HCT116 (cell line): ENCODE measurements at regions not wholly inside any gene's neighbourhood (a gene's known extent, or its start where the extent isn't known, plus 50 kb on each side); places are given as distances from the start of the nearest gene placed in this dataset.

Experiments used
- ATAC-seq: fragments of 200-7000 bp; cut with Tn5 transposase; 2 replicates; pipeline ENCODE4 v1.9.1; 2020; ENCODE audit warnings: mild to moderate bottlenecking, moderate library complexity
- BruUV-seq: library from RNA; stranded (reverse); fragments of 400-500 nt; replicated peaks from 2 replicates; lab custom pipeline; 2021; lab: Mats Ljungman, UMichigan
- CTCF ChIA-PET: fragments of 300-600 bp; sonication (Branson Sonifier 250); formaldehyde crosslinking; loops from one replicate; lab custom pipeline; 2021; ENCODE audit warnings: antibody characterized with exemption; lab: Charles Lee
- POLR2A ChIA-PET: fragments of 300-600, 350-600 bp; sonication (Branson Sonifier 250); formaldehyde crosslinking; loops from one replicate; lab custom pipeline; 2021; ENCODE audit warnings: antibody characterized with exemption; lab: Charles Lee
- RAD21 ChIA-PET, 2 experiments: fragments of 300-600 bp; sonication (Branson Sonifier 250); formaldehyde crosslinking; loops; one replicate each; lab custom pipeline; 2023; ENCODE audit warnings: low total read pairs in 2 of 2; ENCODE audit not compliant: uncharacterized antibody in 2 of 2, unreplicated experiment in 2 of 2, low non-redundant PET in 1 of 2; lab: Charles Lee
- DNase-seq: peaks from one replicate; pipeline ENCODE4 v3.0.0-alpha.2; 2010; ENCODE audit warnings: low read depth, low spot score
- H2AFZ ChIP-seq: fragments of 200-600 bp; shearing (Covaris generic), sonication (generic); 2 replicates; pipeline ENCODE4 v1.6.1; 2017; ENCODE audit warnings: low read depth, mixed run types, mixed read lengths, antibody characterized with exemption, low read length; ENCODE audit not compliant: poor library complexity, severe bottlenecking
- H3K27ac ChIP-seq: 2 replicates; pipeline ENCODE4 v1.5.1; 2012; ENCODE audit warnings: low read depth, low read length
- H3K27me3 ChIP-seq: fragments of 200-600 bp; sonication (generic); 2 replicates; pipeline ENCODE4 v1.6.1; 2016; ENCODE audit warnings: mixed run types, low read length, mixed read lengths; ENCODE audit not compliant: insufficient read depth
- H3K36me3 ChIP-seq, 2 experiments: fragments of 200-500 bp in 1 of 2; fragments of 200-600 bp in 1 of 2; sonication (Bioruptor generic) in 1 of 2; sonication (generic) in 1 of 2; 2 replicates each; pipeline versions ENCODE4 v1.5.1 to v1.6.1; 2014 to 2016; ENCODE audit warnings: low read length in 2 of 2, inconsistent platforms in 1 of 2, mixed read lengths in 1 of 2, mixed run types in 1 of 2; ENCODE audit not compliant: insufficient read depth in 2 of 2, control insufficient read depth in 1 of 2
- H3K4me1 ChIP-seq, 2 experiments: fragments of 200-600 bp in 1 of 2; sonication (generic) in 1 of 2; 2 replicates each; pipeline versions ENCODE4 v1.5.1 to v1.6.1; 2012 to 2017; ENCODE audit warnings: low read length in 2 of 2, inconsistent platforms in 1 of 2, mild to moderate bottlenecking in 1 of 2, mixed read lengths in 1 of 2, mixed run types in 1 of 2, moderate library complexity in 1 of 2; ENCODE audit not compliant: insufficient read depth in 2 of 2, control insufficient read depth in 1 of 2
- H3K4me2 ChIP-seq: fragments of 200-600 bp; sonication (generic); 2 replicates; pipeline ENCODE4 v1.6.1; 2017; ENCODE audit warnings: mixed run types, low read length, mixed read lengths
- H3K4me3 ChIP-seq, 2 experiments: fragments of 200-600 bp in 1 of 2; sonication (generic) in 1 of 2; replicated peaks in 1 of 2; 2 replicates each; pipeline ENCODE4 v1.5.1; 2011 to 2016; ENCODE audit warnings: low read length in 2 of 2, control low read depth in 1 of 2, low read depth in 1 of 2, mild to moderate bottlenecking in 1 of 2, mixed read lengths in 1 of 2, mixed run types in 1 of 2
- H3K79me2 ChIP-seq: fragments of 200-600 bp; sonication (generic); 2 replicates; pipeline ENCODE4 v1.6.1; 2017; ENCODE audit warnings: mild to moderate bottlenecking, mixed run types, low read length, moderate library complexity, mixed read lengths; ENCODE audit not compliant: insufficient read depth
- H3K9ac ChIP-seq: fragments of 200-600 bp; sonication (generic); 2 replicates; pipeline ENCODE4 v1.6.1; 2016; ENCODE audit warnings: low read length, mixed read lengths
- H3K9me2 ChIP-seq: fragments of 200-600 bp; sonication (generic), shearing (Covaris generic); 2 replicates; pipeline ENCODE4 v1.6.1; 2017; ENCODE audit warnings: mixed run types, mild to moderate bottlenecking, moderate library complexity; ENCODE audit not compliant: insufficient read depth
- H3K9me3 ChIP-seq, 2 experiments: fragments of 200-500 bp in 1 of 2; fragments of 200-600 bp in 1 of 2; sonication (Bioruptor generic) in 1 of 2; sonication (generic) in 1 of 2; 2 replicates each; pipeline ENCODE4 v1.6.1; 2014 to 2017; ENCODE audit warnings: low read length in 2 of 2, mixed read lengths in 2 of 2, inconsistent platforms in 1 of 2, low read depth in 1 of 2, mild to moderate bottlenecking in 1 of 2, mixed run types in 1 of 2, moderate library complexity in 1 of 2; ENCODE audit not compliant: control insufficient read depth in 1 of 2, insufficient read depth in 1 of 2
- H4K20me1 ChIP-seq: fragments of 200-600 bp; sonication (generic), shearing (Covaris generic); 2 replicates; pipeline ENCODE4 v1.6.1; 2017; ENCODE audit warnings: mixed run types, mild to moderate bottlenecking, moderate library complexity; ENCODE audit not compliant: insufficient read depth
- ELF1 ChIP-seq: IDR thresholded peaks from 2 replicates; pipeline ENCODE4 v1.6.1; 2012; ENCODE audit warnings: low read depth, borderline replicate concordance
- JUND ChIP-seq: IDR thresholded peaks from 2 replicates; pipeline ENCODE4 v1.6.1; 2012
- SIN3A ChIP-seq: IDR thresholded peaks from 2 replicates; pipeline ENCODE4 v1.6.1; 2012; ENCODE audit warnings: low read depth
- ZNF274 ChIP-seq: fragments of 200-500 bp; sonication (Bioruptor generic); IDR thresholded peaks from 2 replicates; pipeline ENCODE4 v1.6.1; 2014; ENCODE audit warnings: mild to moderate bottlenecking, low read depth, low read length, inconsistent platforms
- intact Hi-C: fragments of 100-400 bp; cut with micrococcal nuclease; formaldehyde crosslinking; loops from 2 replicates; pipeline ENCODE4 v1.10.0; 2022

GRCh38 chr2:176466918-176467452 is 197.7 kb downstream of the MTX2 start:
- ATAC-seq, result no peak
- no peaks in the 10 kb centered on the region for H3K9me3 ChIP-seq
- no peaks in the 10 kb centered on the region for H3K36me3 ChIP-seq
- no peak overlapping the region for H2AFZ ChIP-seq
- no peak overlapping the region for H3K4me3 ChIP-seq
- intact Hi-C loops, result no loop called here
- ChIA-PET RAD21 (no interaction called here), POLR2A (no interaction called here)
- no TSS peak for BruUV-seq
- no peaks in the 10 kb centered on the region for H3K27me3 ChIP-seq
- TF ChIP-seq ZNF274 (no peak), SIN3A (no peak)
- TF ChIP-seq, all 23 proteins: peak for 0
- H3K9me2 ChIP-seq, result no peaks in the 10 kb centered on the region
- no peaks in the 10 kb centered on the region for H4K20me1 ChIP-seq
- no peak overlapping the region for H3K4me2 ChIP-seq
- no peaks in the 10 kb centered on the region for H3K4me1 ChIP-seq
- no peak for DNase-seq
- no peak overlapping the region for H3K9ac ChIP-seq
- H3K27ac ChIP-seq, result no peak overlapping the region
- no peaks in the 10 kb centered on the region for H3K79me2 ChIP-seq
- CTCF ChIA-PET, result interaction anchor here (1.9 kb wide), 1 partner anchor 12 kb away, joined by 7 read pairs; no protein-coding TSS in a partner anchor

- CTCF ChIA-PET, result interaction anchor here (1.9 kb wide), 1 partner anchor 13 kb away, joined by 7 read pairs; no protein-coding TSS in a partner anchor
- TF ChIP-seq ZNF274, result no peak
- no peak for TF ChIP-seq JUND
- TF ChIP-seq ELF1, result no peak
- H3K9me3 ChIP-seq, result no peaks in the 10 kb centered on the region
Observed at GRCh38 chr2:176467595-176467994, 198.4 kb downstream of the MTX2 start.

More at GRCh38 chr2:176467595-176467994, 198.4 kb downstream of the MTX2 start:
- H2AFZ ChIP-seq, result no peak overlapping the region
- no peak for ATAC-seq
- no peak overlapping the region for H3K4me3 ChIP-seq
- no peaks in the 10 kb centered on the region for H3K4me1 ChIP-seq
- H4K20me1 ChIP-seq, result no peaks in the 10 kb centered on the region
- H3K27ac ChIP-seq, result no peak overlapping the region
- no peak overlapping the region for H3K9ac ChIP-seq
- H3K4me2 ChIP-seq, result no peak overlapping the region
- RAD21 ChIA-PET, result no interaction called here
- intact Hi-C loops, result no loop called here
- no peaks in the 10 kb centered on the region for H3K79me2 ChIP-seq
- BruUV-seq, result no TSS peak
- DNase-seq, result no peak
- H3K27me3 ChIP-seq, result no peaks in the 10 kb centered on the region
- POLR2A ChIA-PET, result no interaction called here
- H3K36me3 ChIP-seq, result no peaks in the 10 kb centered on the region
- no peaks in the 10 kb centered on the region for H3K9me2 ChIP-seq
